ENCODE measurements at regions not wholly inside any gene's neighbourhood (a gene's known extent, or its start where the extent isn't known, plus 50 kb on each side); places are given as distances from the start of the nearest gene placed in this dataset.

- DNase-seq = no peak
These were observed 49.7 kb downstream of the GLI2 start for GRCh38 chr2:120785228-120785966.

GRCh38 chr2:120786038-120786960 lies 50.6 kb downstream of the GLI2 start:
- no peak for DNase-seq

DNA sequence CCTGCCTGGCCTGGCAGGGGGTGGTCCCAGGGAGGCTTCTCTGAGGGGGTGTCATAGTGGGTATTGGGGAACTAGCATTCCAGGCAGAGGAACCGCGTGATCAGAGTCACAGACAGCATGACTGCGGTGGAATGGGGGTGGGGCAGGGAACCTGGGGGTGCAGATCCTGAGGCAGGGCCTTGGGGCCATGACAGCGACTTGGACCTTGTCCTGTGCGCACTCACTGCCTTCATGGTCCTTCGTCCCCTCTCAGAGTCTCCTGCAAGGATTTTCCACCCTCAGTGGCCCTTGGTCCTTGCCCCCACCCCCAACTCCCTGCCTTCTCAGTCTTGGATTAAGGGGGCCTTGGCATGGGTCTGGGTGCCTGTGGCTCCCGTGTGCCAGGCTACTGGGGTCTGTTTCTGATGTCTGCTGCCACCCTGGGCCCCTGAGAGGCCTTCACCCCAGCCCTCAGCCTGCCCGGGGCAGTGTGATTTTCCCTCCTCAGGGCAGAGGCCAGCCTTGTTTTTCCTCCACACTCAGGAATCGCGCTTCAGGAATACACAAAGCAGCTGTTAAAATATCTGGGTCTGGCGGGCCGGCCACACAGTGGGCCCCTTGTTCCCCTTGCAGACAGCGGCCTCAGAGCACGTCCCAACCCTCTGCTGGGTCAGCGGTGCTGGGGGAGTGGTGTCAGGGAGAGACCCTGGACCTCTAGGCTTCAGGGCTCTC lies 51.6 kb downstream of the GLI2 start:
- no peak for DNase-seq

DNA sequence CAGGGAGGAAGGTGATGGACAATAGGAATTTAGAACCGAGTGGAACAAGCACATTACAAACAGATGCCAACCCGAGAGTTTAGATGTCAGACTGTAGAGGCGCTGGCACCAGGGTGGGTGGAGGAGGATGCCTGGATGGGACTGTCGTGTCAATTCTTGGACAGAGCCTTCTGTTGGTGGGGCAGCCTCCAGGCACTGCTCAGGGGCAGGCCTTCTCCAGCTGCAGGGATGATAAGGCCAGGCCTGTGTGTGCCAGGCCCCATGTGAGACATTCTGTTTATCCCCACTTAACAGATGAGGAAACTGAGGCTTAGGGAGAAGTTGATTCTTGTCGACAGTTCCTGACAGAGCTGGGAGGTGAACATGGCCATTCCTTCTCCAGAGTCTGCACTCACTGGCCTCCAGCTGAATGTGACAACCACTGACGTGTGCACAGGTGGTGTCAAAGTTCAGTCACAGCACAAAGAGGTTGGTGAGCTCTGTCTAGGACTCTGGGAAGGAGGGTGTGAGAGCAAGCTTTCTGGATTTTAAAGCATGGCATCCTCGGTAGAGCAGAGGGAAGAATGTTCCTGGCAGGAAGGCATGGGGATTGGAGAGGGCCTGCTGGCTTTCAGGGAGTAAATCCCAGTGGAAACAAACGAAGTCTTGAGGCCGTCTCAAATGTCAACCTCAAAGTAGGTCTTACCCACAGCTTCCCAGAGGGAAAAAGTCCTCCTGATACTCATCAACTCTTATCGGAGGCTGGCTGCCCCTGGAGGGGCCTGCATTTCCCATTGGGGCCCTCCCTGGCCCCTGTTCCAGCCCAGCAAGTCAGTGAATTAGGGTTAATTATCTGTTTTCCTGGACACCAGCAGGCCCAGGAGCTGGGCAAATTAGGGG lies 52.4 kb downstream of the GLI2 start:
- DNase-seq = no peak

DNA sequence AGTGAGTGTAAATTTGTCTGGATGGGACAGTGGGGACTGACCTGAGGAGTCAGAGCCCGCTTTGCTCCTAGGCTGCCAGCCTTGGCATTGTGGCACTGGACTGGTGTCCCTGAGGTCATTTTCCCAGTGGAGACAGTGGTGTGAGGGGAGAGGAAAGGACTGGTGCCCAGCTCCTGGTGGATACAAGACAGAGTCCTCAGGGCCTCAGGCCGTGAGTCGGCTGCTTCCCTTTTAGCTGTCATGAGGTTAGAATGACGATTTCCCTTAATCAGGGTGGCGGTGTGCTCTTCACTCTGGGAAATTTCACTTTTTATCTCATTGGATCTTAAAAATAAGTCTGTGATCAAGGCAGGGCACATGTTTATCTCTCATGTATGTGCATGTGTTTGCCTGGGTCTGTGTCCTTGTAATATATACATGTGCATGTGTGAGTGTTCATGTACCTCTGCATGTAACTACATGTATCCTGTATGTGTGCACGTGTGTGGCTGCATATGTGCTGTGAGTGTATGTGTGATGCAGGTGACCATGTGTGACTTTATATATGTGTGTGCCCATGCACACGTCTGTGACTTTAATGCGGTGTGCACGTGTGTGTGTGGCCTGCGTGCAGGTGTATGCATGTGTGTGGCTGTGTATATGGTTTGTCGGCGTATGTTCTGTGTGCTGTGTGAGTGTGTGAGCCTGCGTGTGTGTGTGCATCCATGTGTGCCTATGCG lies 55.7 kb downstream of the GLI2 start:
- no peak for DNase-seq

GRCh38 chr2:120791962-120792297 lies 56.3 kb downstream of the GLI2 start:
- no peak for DNase-seq

- peak; percentile 41 for DNase-seq
These were observed 58.2 kb downstream of the GLI2 start for GRCh38 chr2:120793682-120794403.

DNA sequence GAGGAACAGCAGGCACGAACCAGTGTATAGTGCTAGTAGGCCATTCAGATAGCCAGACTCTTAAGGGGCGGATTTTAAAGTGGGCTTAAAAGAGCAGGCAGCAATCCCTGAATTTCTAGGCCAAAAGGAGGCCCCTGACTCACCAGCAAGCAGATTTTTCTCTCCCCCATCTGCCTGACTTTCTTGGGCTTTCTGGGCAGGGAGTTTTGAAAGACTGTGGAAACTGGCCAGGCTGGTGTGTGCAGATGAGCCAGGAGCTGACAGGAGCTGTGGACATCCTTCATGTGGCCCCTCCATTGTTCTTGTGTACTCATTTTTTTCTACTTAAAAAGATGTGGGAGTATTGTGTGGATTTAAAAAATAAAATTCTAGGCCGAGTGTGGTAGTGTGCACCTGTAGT lies 59.0 kb downstream of the GLI2 start:
- no peak for DNase-seq

- no peak for DNase-seq
These were observed 60.4 kb downstream of the GLI2 start for GRCh38 chr2:120796094-120796493.

- DNase-seq = no peak
These were observed 62.0 kb downstream of the GLI2 start for GRCh38 chr2:120797421-120798221.

GRCh38 chr2:120798567-120799247 lies 63.0 kb downstream of the GLI2 start:
- DNase-seq = no peak

DNA sequence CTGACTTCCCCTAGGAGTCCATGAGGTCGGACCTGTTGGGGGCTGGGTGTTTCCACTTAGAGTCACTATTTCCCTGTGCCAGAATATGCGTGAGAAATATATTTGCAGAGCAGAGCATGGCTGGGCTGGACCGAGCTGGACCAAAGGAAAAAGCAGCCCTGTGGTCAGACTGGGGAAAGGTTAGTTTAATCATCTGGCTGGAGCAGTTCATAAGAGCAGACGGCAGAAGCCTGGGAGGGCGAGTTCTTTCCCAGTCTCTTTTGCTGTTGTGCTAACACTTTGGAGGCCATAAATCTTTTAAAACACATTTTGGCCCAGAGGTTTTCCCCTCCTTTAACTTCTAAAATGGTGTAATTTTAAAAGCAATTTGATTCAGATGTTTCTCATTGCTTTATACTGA lies 66.5 kb downstream of the GLI2 start:
- DNase-seq = no peak

GRCh38 chr2:120802867-120803484 lies 67.3 kb downstream of the GLI2 start:
- no peak for DNase-seq

DNA sequence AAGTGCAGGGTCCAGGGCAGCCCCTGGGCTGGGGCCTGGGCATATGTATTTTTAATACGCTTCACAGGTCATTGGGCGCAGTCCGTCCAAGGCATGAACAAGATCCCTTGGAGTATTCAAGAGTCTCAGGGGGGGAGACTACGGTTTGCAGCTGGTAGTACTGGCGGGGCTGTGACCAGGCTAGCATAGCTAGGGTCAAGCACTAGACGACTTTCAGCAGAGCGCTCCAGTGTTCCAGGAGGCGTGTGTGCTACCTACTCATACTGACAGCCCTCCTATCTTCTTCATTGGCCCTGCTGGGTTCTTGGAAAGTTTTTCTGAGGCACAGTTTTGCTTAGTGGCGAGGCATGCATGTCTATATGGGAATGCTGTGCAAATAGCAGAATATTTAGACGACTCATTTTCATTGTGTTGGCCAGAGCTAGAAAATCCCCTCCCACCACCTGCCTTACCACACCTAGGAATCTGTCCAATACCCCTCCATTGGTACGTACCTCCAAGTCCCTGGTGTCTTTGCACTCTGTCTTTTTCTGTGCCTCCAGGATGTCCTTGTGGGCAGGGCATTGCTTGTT lies 68.2 kb downstream of the GLI2 start:
- no peak for DNase-seq

- no peak for DNase-seq
These were observed 68.8 kb downstream of the GLI2 start for GRCh38 chr2:120804459-120804858.

DNA sequence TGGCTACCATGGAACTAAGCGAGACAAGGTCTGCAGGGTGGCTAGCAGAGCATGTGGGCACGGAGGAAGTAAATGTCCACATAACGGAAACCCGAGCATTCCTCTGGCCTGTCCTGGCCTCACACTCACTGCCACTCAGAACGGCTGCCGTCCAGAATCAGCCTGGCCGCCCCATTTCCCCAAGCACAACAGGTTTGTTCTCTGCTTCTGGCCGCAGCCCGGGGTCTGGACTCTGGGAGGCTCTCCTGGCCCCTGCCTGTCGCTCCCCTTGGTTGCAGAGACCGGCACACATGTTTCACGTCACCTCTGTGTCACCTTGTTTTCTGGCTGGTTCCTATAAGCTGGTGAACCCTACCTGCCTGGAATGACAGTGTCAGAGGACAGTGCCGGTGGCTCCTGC lies 69.3 kb downstream of the GLI2 start:
- DNase-seq = no peak

GRCh38 chr2:120805602-120806001 lies 69.9 kb downstream of the GLI2 start:
- no peak for DNase-seq

DNA sequence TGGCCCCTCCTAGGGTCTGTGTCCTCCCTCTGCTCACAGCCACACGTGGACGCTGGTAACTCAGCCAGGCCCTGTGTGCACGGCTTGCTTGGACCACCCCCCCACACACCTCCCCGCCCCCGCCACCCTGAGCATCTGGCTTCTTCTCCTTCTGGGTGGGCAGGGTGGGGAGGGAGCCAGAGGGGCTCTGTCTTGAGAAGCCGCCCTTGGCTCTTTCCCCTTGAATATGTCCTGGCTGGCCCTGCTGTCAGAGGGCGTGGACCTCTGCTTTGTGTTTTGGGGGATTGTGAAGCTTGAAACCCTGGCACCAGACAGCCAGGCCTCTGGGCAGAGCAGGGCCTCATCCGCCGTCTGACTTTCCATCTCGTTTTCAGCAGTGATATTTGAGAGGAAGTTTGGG lies 72.1 kb downstream of the GLI2 start:
- DNase-seq = no peak

- no peak for DNase-seq
These were observed 73.5 kb downstream of the GLI2 start for GRCh38 chr2:120809151-120809550.
